ENCODE measurements at regions not wholly inside any gene's neighbourhood (a gene's known extent, or its start where the extent isn't known, plus 50 kb on each side); places are given as distances from the start of the nearest gene placed in this dataset.

DNA sequence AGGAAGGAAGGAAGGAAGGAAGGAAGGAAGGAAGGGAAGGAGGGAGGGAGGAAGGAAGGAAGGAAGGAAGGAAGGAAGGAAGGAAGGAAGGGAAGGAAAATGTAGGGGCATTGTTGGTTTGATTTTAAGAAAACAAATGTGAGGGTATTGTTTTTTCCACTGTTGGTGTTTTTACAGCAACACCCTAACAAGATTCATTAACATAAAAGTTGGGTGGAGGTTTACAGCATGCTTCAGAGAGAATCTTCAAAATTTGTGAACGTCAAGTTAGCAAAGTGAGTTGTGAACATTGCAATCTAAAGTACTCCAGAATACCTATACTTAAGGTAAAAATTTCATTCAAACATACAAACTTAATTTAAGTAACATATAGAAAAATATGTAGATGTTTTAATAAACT is 200.2 kb upstream of the ID4 start:
- TF ChIP-seq, protein P1, sequence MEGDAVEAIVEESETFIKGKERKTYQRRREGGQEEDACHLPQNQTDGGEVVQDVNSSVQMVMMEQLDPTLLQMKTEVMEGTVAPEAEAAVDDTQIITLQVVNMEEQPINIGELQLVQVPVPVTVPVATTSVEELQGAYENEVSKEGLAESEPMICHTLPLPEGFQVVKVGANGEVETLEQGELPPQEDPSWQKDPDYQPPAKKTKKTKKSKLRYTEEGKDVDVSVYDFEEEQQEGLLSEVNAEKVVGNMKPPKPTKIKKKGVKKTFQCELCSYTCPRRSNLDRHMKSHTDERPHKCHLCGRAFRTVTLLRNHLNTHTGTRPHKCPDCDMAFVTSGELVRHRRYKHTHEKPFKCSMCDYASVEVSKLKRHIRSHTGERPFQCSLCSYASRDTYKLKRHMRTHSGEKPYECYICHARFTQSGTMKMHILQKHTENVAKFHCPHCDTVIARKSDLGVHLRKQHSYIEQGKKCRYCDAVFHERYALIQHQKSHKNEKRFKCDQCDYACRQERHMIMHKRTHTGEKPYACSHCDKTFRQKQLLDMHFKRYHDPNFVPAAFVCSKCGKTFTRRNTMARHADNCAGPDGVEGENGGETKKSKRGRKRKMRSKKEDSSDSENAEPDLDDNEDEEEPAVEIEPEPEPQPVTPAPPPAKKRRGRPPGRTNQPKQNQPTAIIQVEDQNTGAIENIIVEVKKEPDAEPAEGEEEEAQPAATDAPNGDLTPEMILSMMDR (conservative IDR thresholded peaks at IDR 0.05; ENCODE audit: low read length): no peak
- H3K4me3 ChIP-seq (ENCODE audit: low read length): no peak overlapping the region
- no peak for DNase-seq (ENCODE audit: low read depth)

DNA sequence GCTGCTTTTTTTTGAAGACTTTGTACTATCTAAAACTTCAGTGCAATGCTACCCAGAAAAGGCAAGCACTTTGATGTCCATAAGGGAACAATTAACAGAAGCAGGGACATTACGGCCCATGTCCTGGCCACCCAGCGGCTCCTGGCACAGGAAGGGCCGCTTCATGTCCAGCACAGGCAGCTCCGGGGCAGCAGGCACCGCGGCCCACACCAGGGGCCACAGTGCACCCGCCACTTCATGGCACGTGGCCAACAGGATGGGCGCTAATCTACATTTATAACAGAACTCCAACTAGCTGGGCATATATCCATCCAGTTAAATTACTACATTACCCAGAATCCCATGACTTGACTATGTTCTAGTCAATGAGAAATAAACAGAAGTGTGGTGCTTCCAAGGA is 198.2 kb upstream of the ID4 start:
- TF ChIP-seq, protein P1 (conservative IDR thresholded peaks at IDR 0.05; ENCODE audit: low read length): no peak
- no peak overlapping the region for H3K4me3 ChIP-seq (ENCODE audit: low read length)
- DNase-seq (ENCODE audit: low read depth): no peak

DNA sequence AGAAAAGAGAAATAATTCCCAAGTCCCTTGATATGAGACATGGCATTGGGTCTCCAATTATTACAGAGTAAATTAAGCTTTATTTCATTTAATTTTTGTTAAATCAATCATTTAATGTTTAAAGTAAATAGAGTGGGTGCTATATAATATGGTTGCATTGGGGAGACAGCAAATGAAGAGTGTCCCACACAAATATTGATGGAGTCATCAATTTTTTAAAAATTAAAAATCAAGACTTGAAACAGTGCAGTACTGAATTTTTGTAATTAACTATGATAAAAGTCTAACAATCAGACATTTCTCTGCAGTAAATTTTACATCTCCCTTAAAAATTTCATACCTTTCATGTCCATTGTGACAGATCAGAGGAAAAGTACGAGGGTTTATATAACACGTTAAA is 193.9 kb upstream of the ID4 start:
- no peak overlapping the region for H3K4me3 ChIP-seq (ENCODE audit: low read length)
- no peak for DNase-seq (ENCODE audit: low read depth)
- TF ChIP-seq, protein P1 (conservative IDR thresholded peaks at IDR 0.05; ENCODE audit: low read length): no peak

DNA sequence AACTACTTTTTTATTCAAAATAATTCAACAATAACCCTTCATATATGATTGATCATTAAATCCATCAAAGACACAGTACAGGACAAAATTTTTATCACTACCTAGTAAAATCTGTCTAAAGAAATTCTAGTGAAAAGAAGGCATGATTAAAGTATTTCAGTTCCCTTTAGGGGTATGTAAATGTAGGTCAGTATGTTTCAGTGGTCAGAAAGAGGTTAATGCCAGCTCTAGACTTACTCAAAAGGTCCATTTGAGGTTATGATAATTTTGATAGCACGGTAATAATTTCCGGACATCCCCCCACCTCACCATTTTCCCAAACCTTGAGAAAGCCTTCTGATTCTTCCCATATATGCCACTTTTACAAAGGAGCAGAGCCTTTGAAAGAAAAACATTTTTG is 193.5 kb upstream of the ID4 start:
- H3K4me3 ChIP-seq (ENCODE audit: low read length): no peak overlapping the region
- TF ChIP-seq, protein P1 (conservative IDR thresholded peaks at IDR 0.05; ENCODE audit: low read length): no peak
- no peak for DNase-seq (ENCODE audit: low read depth)

DNA sequence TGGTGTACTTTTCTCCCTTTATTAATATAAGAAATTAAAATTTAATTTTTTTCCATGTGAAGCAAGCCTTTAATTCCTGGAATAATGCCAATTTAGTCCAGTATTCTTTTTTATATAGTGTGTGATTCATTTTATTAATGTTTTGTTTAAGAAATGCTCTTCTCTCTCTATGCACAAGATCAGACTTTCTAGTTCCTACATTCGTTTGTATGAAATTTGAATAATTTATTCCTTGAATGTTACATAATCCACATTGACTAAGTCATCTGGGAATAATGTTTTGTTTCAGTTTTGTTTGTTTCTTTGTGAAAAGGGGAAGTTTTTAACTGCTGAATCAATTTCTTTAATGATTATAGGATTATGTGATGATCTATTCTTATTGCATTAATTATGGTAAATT is 181.4 kb upstream of the ID4 start:
- TF ChIP-seq, protein P1 (conservative IDR thresholded peaks at IDR 0.05; ENCODE audit: low read length): no peak
- peak overlapping the region; percentile 4; the same call in 1 of the 2 replicates for H3K4me3 ChIP-seq (ENCODE audit: low read length)
- DNase-seq (ENCODE audit: low read depth): no peak

DNA sequence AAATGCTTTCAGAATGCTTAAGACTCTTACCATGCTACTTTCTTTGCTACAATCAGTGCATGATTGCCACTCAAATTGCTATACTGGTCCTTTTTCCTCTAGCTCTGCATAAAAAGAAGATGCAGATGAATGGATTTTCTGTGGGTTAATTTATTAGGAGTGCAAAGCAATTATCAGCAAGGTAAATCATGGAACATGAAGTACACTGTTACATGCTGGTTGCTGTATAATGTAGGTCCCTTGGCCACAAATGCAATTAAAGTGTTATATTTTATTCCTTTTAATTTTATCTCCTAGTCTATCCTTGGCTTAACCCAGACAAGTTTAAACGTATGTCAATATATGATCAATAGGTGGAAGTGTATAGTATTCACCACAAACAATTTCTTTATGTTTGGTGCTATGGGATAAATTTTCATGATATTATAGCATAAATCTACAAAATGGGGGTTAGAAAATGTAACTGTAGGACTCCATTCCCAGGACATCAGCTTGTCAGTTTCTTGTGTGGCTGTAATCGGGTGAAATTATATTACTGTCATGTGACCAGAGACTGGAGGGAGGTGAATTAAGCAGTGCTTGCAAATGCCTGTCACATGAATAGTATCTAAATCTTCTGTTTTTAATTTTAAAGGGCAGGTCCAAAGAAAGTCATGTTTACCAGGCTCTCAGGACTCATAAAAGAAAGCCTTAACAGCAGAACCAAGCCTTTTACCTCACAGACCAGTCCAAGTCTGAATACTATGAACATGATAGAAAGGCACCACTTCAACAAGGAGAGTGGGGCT is 176.9 kb upstream of the ID4 start:
- H3K4me3 ChIP-seq (ENCODE audit: low read length): no peak overlapping the region
- DNase-seq (ENCODE audit: low read depth): no peak
- TF ChIP-seq, protein P1 (conservative IDR thresholded peaks at IDR 0.05; ENCODE audit: low read length): no peak

DNA sequence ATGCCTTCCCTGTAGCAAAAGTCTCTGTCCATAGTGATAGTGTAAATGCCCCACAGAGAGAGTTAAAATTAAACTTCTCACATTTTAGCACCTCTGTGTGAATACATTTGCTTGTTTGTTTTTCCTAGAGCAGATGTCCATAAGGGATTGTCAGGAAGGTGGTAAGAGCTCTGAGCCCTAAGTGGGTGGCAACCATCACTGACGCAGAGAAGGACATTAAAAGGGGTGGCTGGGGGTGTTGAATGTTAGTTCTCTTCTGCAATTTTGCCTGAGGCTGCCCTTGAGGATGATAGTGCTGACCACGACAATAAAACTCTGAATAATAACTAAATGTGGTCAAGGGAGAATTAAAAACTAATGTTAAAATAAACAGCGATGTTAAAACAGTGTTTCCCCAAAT is 174.3 kb upstream of the ID4 start:
- TF ChIP-seq, protein P1 (conservative IDR thresholded peaks at IDR 0.05; ENCODE audit: low read length): no peak
- no peak for DNase-seq (ENCODE audit: low read depth)
- H3K4me3 ChIP-seq (ENCODE audit: low read length): no peak overlapping the region
